IMR-90 (cell line): ENCODE measurements at regions not wholly inside any gene's neighbourhood (a gene's known extent, or its start where the extent isn't known, plus 50 kb on each side); places are given as distances from the start of the nearest gene placed in this dataset.

ENCODE experiments used
- ATAC-seq: fragments of 200-7000 bp; cut with Tn5 transposase; 2 replicates; pipeline ENCODE4 v1.9.1; 2020; ENCODE audit warnings: low read depth, mild to moderate bottlenecking, moderate library complexity
- BruUV-seq: library from RNA; stranded (reverse); fragments of 400-500 nt; replicated peaks from 2 replicates; lab custom pipeline; 2021; lab: Mats Ljungman, UMichigan
- CTCF ChIA-PET: fragments of 300-600 bp; formaldehyde crosslinking; extraction: SDS; loops from one replicate; lab custom pipeline; 2021; ENCODE audit warnings: antibody characterized with exemption; lab: Yijun Ruan, JAX
- POLR2A ChIA-PET: fragments of 300-600 bp; sonication (Branson Sonifier 250); formaldehyde crosslinking; loops from one replicate; lab custom pipeline; 2022; ENCODE audit warnings: antibody characterized with exemption; ENCODE audit not compliant: unreplicated experiment; lab: Charles Lee
- DNase-seq: peaks from one replicate; pipeline ENCODE4 v3.0.0; 2013
- H2AFZ ChIP-seq: replicated peaks from 2 replicates; pipeline ENCODE3; 2013; ENCODE audit warnings: low read length, mild to moderate bottlenecking; ENCODE audit not compliant: poor library complexity
- H2AK5ac ChIP-seq: 2 replicates; pipeline ENCODE4 v1.6.1; 2013; ENCODE audit warnings: low read depth, low read length, inconsistent platforms
- H2AK9ac ChIP-seq: replicated peaks from 2 replicates; pipeline ENCODE3; 2013; ENCODE audit warnings: mild to moderate bottlenecking, low read depth, low read length, moderate library complexity; ENCODE audit not compliant: poor library complexity
- H2BK120ac ChIP-seq: 2 replicates; pipeline ENCODE4 v1.6.1; 2013; ENCODE audit warnings: low read depth, low read length, inconsistent platforms
- H2BK15ac ChIP-seq: 3 replicates; pipeline ENCODE4 v1.6.1; 2013; ENCODE audit warnings: low read depth, low read length, inconsistent platforms
- H2BK20ac ChIP-seq: 2 replicates; pipeline ENCODE4 v1.6.1; 2013; ENCODE audit warnings: low read depth, mild to moderate bottlenecking, inconsistent platforms, low read length, moderate library complexity
- H2BK5ac ChIP-seq: 2 replicates; pipeline ENCODE4 v1.6.1; 2013; ENCODE audit warnings: mild to moderate bottlenecking, low read depth, low read length, inconsistent platforms; ENCODE audit not compliant: poor library complexity, severe bottlenecking
- H3K14ac ChIP-seq: replicated peaks from 2 replicates; pipeline ENCODE4 v1.6.1; 2013; ENCODE audit warnings: low read depth, low read length, inconsistent platforms
- H3K18ac ChIP-seq: 2 replicates; pipeline ENCODE4 v1.6.1; 2013; ENCODE audit warnings: low read depth, low read length, control low read depth
- H3K23ac ChIP-seq: 2 replicates; pipeline ENCODE4 v1.6.1; 2013; ENCODE audit warnings: low read depth, low read length, inconsistent platforms
- H3K27ac ChIP-seq: 2 replicates; pipeline ENCODE4 v1.5.1; 2013; ENCODE audit warnings: mild to moderate bottlenecking, control low read depth, low read length; ENCODE audit not compliant: insufficient read depth
- H3K27me3 ChIP-seq: 2 replicates; pipeline ENCODE4 v1.6.1; 2013; ENCODE audit warnings: low read length; ENCODE audit not compliant: control insufficient read depth, insufficient read depth
- H3K36me3 ChIP-seq: 2 replicates; pipeline ENCODE4 v1.6.1; 2013; ENCODE audit warnings: low read length, mixed read lengths; ENCODE audit not compliant: control insufficient read depth, insufficient read depth
- H3K4ac ChIP-seq: 2 replicates; pipeline ENCODE4 v1.6.1; 2013; ENCODE audit warnings: low read depth, low read length, inconsistent platforms
- H3K4me1 ChIP-seq: 2 replicates; pipeline ENCODE4 v1.6.1; 2013; ENCODE audit warnings: low read length, mixed read lengths; ENCODE audit not compliant: control insufficient read depth, insufficient read depth
- H3K4me2 ChIP-seq: 2 replicates; pipeline ENCODE4 v1.6.1; 2013; ENCODE audit warnings: low read depth, mild to moderate bottlenecking, control low read depth, low read length, moderate library complexity
- H3K4me3 ChIP-seq: 2 replicates; pipeline ENCODE4 v1.5.1; 2013; ENCODE audit warnings: low read depth, mild to moderate bottlenecking, control low read depth, low read length, moderate library complexity; ENCODE audit not compliant: insufficient read depth
- H3K56ac ChIP-seq: 2 replicates; pipeline ENCODE4 v1.6.1; 2013; ENCODE audit warnings: low read length, inconsistent platforms; ENCODE audit not compliant: insufficient read depth; ENCODE audit errors: extremely low read depth
- H3K79me1 ChIP-seq, 2 experiments: 2 replicates each; pipeline ENCODE4 v1.6.1; 2013; ENCODE audit warnings: low read length in 2 of 2, inconsistent platforms in 1 of 2, low read depth in 1 of 2
- H3K9ac ChIP-seq: 2 replicates; pipeline ENCODE4 v1.6.1; 2013; ENCODE audit warnings: low read depth, low read length, control low read depth
- H3K9me1 ChIP-seq: 2 replicates; pipeline ENCODE4 v1.6.1; 2013; ENCODE audit warnings: low read length, inconsistent platforms; ENCODE audit not compliant: insufficient read depth
- H3K9me3 ChIP-seq: 2 replicates; pipeline ENCODE4 v1.6.1; 2013; ENCODE audit warnings: low read length; ENCODE audit not compliant: control insufficient read depth, insufficient read depth
- H4K20me1 ChIP-seq: 2 replicates; pipeline ENCODE4 v1.6.1; 2013; ENCODE audit warnings: low read length, inconsistent platforms; ENCODE audit not compliant: insufficient read depth
- H4K5ac ChIP-seq: 2 replicates; pipeline ENCODE4 v1.6.1; 2013; ENCODE audit warnings: mild to moderate bottlenecking, low read depth, low read length, control low read depth
- H4K8ac ChIP-seq, 2 experiments: 2 replicates each; pipeline ENCODE4 v1.6.1; 2013; ENCODE audit warnings: low read depth in 2 of 2, low read length in 2 of 2, control low read depth in 1 of 2, inconsistent platforms in 1 of 2
- H4K91ac ChIP-seq: 2 replicates; pipeline ENCODE4 v1.6.1; 2013; ENCODE audit warnings: low read depth, low read length, inconsistent platforms; ENCODE audit not compliant: insufficient read depth
- MAFK ChIP-seq: IDR thresholded peaks from 2 replicates; pipeline ENCODE4 v1.6.1; 2012; ENCODE audit warnings: low read depth, low read length, improper control_type of control experiment
- MAZ ChIP-seq: IDR thresholded peaks from 2 replicates; pipeline ENCODE4 v1.6.1; 2012; ENCODE audit warnings: low read depth, mild to moderate bottlenecking, low read length, improper control_type of control experiment, moderate library complexity, borderline replicate concordance
- NFE2L2 ChIP-seq: fragments of 150-350 bp; IDR thresholded peaks from 2 replicates; pipeline ENCODE4 v1.6.1; 2016; ENCODE audit warnings: low read depth, mild to moderate bottlenecking, low read length
- WGBS, 2 experiments: methylation state at CpG; one replicate each; pipeline versions ENCODE4 v1.1.5 to v1.1.7; 2013; ENCODE audit warnings: missing lambda C conversion rate in 2 of 2; ENCODE audit not compliant: insufficient read length in 1 of 2; ENCODE audit errors: extremely low coverage in 2 of 2; 5-methylcytosine and 5-hydroxymethylcytosine counted together
- dilution Hi-C: fragments of 300-500 bp; cut with HindIII; formaldehyde crosslinking; loops from one replicate; pipeline ENCODE4 v1.14.3; 2018; ENCODE audit warnings: low sequenced_read_pairs; ENCODE audit not compliant: unreplicated experiment
- in situ Hi-C: fragments of 300-500 bp; cut with MboI; formaldehyde crosslinking; loops from 3 replicates; pipeline ENCODE4 v1.14.3; 2019; ENCODE audit warnings: low sequenced_read_pairs, inconsistent platforms, mixed read lengths
- intact Hi-C: fragments of 100-400 bp; cut with micrococcal nuclease; formaldehyde crosslinking; loops from 2 replicates; pipeline ENCODE4 v1.10.0; 2022
- TF ChIP-seq, protein P1 (sequence below): fragments of 150-350 bp; IDR thresholded peaks from 2 replicates; pipeline ENCODE4 v1.6.1; 2017; ENCODE audit warnings: mild to moderate bottlenecking, antibody characterized with exemption, low read length, low read depth
- TF ChIP-seq, protein P2 (sequence below): fragments of 150-350 bp; IDR thresholded peaks from 2 replicates; pipeline ENCODE4 v1.6.1; 2016; ENCODE audit warnings: low read depth, mild to moderate bottlenecking, low read length, moderate library complexity, borderline replicate concordance

DNA sequence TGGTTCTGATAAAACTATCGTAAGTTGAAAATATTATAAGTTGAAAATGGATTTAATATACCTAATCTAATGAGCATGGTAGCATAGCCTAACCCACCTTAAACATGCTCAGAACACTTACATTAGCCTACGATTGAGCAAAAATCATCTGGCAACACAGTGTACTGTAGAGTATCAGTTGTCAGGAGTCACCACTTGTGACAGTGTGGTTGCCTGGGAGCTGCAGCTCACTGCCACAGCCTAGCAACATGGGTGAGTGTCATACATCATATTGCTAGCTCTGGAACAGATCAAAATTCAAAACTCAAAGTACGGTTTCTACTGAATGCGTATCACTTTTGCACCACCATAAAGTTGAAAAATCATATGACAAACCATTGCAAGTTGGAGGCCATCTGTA, 203.5 kb downstream of the ATXN7L3B start:
- Histone ChIP-seq H4K91ac (no peak overlapping the region), H4K5ac (no peak overlapping the region), H3K4me3 (no peak overlapping the region), H3K9me1 (no peaks in the 10 kb centered on the region), H3K27me3 (no peaks in the 10 kb centered on the region), H2AFZ (no peak overlapping the region), H4K20me1 (no peaks in the 10 kb centered on the region), H3K36me3 (no peaks in the 10 kb centered on the region), H3K9ac (no peak overlapping the region), H3K23ac (no peak overlapping the region), H2BK5ac (no peak overlapping the region), H3K18ac (no peak overlapping the region), H2BK15ac (no peak overlapping the region), H3K27ac (no peak overlapping the region), H3K4me1 (no peaks in the 10 kb centered on the region), H3K14ac (no peak overlapping the region), H3K79me1 (no peaks in the 10 kb centered on the region), H3K9me3 (no peaks in the 10 kb centered on the region), H4K8ac (no peak overlapping the region), H3K4me2 (no peak overlapping the region), H2AK5ac (no peak overlapping the region), H2BK20ac (no peak overlapping the region), H3K56ac (no peak overlapping the region), H2AK9ac (no peak overlapping the region), H2BK120ac (no peak overlapping the region), H3K4ac (no peak overlapping the region)
- intact Hi-C loops: no loop called here
- POLR2A ChIA-PET: no interaction called here
- ATAC-seq: no peak
- WGBS, 2 experiments: no CpG with 5 or more reads among the region's 4 CpGs
- no peak for DNase-seq
- no TSS peak for BruUV-seq
- in situ Hi-C loops: no loop called here
- TF ChIP-seq, protein P1, sequence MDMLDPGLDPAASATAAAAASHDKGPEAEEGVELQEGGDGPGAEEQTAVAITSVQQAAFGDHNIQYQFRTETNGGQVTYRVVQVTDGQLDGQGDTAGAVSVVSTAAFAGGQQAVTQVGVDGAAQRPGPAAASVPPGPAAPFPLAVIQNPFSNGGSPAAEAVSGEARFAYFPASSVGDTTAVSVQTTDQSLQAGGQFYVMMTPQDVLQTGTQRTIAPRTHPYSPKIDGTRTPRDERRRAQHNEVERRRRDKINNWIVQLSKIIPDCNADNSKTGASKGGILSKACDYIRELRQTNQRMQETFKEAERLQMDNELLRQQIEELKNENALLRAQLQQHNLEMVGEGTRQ: no peak
- TF ChIP-seq, protein P2, sequence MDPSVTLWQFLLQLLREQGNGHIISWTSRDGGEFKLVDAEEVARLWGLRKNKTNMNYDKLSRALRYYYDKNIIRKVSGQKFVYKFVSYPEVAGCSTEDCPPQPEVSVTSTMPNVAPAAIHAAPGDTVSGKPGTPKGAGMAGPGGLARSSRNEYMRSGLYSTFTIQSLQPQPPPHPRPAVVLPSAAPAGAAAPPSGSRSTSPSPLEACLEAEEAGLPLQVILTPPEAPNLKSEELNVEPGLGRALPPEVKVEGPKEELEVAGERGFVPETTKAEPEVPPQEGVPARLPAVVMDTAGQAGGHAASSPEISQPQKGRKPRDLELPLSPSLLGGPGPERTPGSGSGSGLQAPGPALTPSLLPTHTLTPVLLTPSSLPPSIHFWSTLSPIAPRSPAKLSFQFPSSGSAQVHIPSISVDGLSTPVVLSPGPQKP: no peak
- TF ChIP-seq MAFK (no peak), MAZ (no peak), NFE2L2 (no peak)
- CTCF ChIA-PET: no interaction called here
- dilution Hi-C loops: no loop called here
